ENCODE measurements at regions not wholly inside any gene's neighbourhood (a gene's known extent, or its start where the extent isn't known, plus 50 kb on each side); places are given as distances from the start of the nearest gene placed in this dataset.

- no peak for DNase-seq (ENCODE audit: extremely low read depth, low read depth)
Observed at GRCh38 chr6:95777338-95777737, 200.0 kb downstream of the MANEA start.

- DNase-seq (ENCODE audit: extremely low read depth, low read depth): no peak
Observed at GRCh38 chr6:95780037-95780436, 202.7 kb downstream of the MANEA start.

GRCh38 chr6:95784019-95784418 is 206.7 kb downstream of the MANEA start:
- no peak for DNase-seq (ENCODE audit: extremely low read depth, low read depth)

- no peak for DNase-seq (ENCODE audit: extremely low read depth, low read depth)
Observed at GRCh38 chr6:95784869-95785268, 207.5 kb downstream of the MANEA start.

- no peak for DNase-seq (ENCODE audit: extremely low read depth, low read depth)
Observed at GRCh38 chr6:95785785-95786184, 208.4 kb downstream of the MANEA start.

GRCh38 chr6:95786802-95787201 is 209.5 kb downstream of the MANEA start:
- DNase-seq (ENCODE audit: extremely low read depth, low read depth): no peak

- DNase-seq (ENCODE audit: extremely low read depth, low read depth): no peak
Observed at GRCh38 chr6:95790787-95791186, 213.5 kb downstream of the MANEA start.

- DNase-seq (ENCODE audit: extremely low read depth, low read depth): no peak
Observed at GRCh38 chr6:95794749-95795148, 217.4 kb downstream of the MANEA start.

GRCh38 chr6:95795927-95796326 is 218.6 kb downstream of the MANEA start:
- DNase-seq (ENCODE audit: extremely low read depth, low read depth): no peak

- no peak for DNase-seq (ENCODE audit: extremely low read depth, low read depth)
Observed at GRCh38 chr6:95797054-95797453, 218.7 kb upstream of the FUT9 start.

- no peak for DNase-seq (ENCODE audit: extremely low read depth, low read depth)
Observed at GRCh38 chr6:95802978-95803377, 212.8 kb upstream of the FUT9 start.

- DNase-seq (ENCODE audit: extremely low read depth, low read depth): no peak
Observed at GRCh38 chr6:95803889-95804288, 211.9 kb upstream of the FUT9 start.

GRCh38 chr6:95804847-95805541 is 210.8 kb upstream of the FUT9 start:
- no peak for DNase-seq (ENCODE audit: extremely low read depth, low read depth)

- DNase-seq (ENCODE audit: extremely low read depth, low read depth): no peak
Observed at GRCh38 chr6:95805699-95806098, 210.1 kb upstream of the FUT9 start.

GRCh38 chr6:95815389-95816056 is 200.3 kb upstream of the FUT9 start:
- no peak for DNase-seq (ENCODE audit: extremely low read depth, low read depth)

- no peak for DNase-seq (ENCODE audit: extremely low read depth, low read depth)
Observed at GRCh38 chr6:95819461-95819860, 196.3 kb upstream of the FUT9 start.

GRCh38 chr6:95819939-95820338 is 195.8 kb upstream of the FUT9 start:
- DNase-seq (ENCODE audit: extremely low read depth, low read depth): no peak

- DNase-seq (ENCODE audit: extremely low read depth, low read depth): no peak
Observed at GRCh38 chr6:95830859-95831557, 184.8 kb upstream of the FUT9 start.

GRCh38 chr6:95837890-95838289 is 177.9 kb upstream of the FUT9 start:
- DNase-seq (ENCODE audit: extremely low read depth, low read depth): no peak

GRCh38 chr6:95841560-95841959 is 174.2 kb upstream of the FUT9 start:
- DNase-seq (ENCODE audit: extremely low read depth, low read depth): no peak

GRCh38 chr6:95846652-95847051 is 169.1 kb upstream of the FUT9 start:
- DNase-seq (ENCODE audit: extremely low read depth, low read depth): no peak

- DNase-seq (ENCODE audit: extremely low read depth, low read depth): no peak
Observed at GRCh38 chr6:95847061-95847460, 168.7 kb upstream of the FUT9 start.

All from NCI-H460 (cell line).